Spinal cord (tissue), 9 donors: ENCODE measurements at regions not wholly inside any gene's neighbourhood (a gene's known extent, or its start where the extent isn't known, plus 50 kb on each side); places are given as distances from the start of the nearest gene placed in this dataset.

Experiments
- DNase-seq, 6 donors: peaks; one replicate each; pipeline versions ENCODE4 v3.0.0 to v3.0.0-alpha.2; 2013 to 2015; ENCODE audit warnings: low spot score in 6 of 6, low read depth in 4 of 6
- H3K27ac ChIP-seq: one replicate; pipeline ENCODE4 v1.5.1; 2013; ENCODE audit warnings: low read depth, low read length, control low read depth
- H3K27me3 ChIP-seq: one replicate; pipeline ENCODE4 v1.6.1; 2013; ENCODE audit warnings: low read length; ENCODE audit not compliant: control insufficient read depth, insufficient read depth
- H3K36me3 ChIP-seq: one replicate; pipeline ENCODE4 v1.6.1; 2013; ENCODE audit warnings: low read length; ENCODE audit not compliant: control insufficient read depth, insufficient read depth
- H3K4me1 ChIP-seq: one replicate; pipeline ENCODE4 v1.6.1; 2013; ENCODE audit warnings: low read length; ENCODE audit not compliant: control insufficient read depth, insufficient read depth
- H3K4me3 ChIP-seq: one replicate; pipeline ENCODE4 v1.5.1; 2013; ENCODE audit warnings: low read depth, low read length, control low read depth
- H3K9me3 ChIP-seq: one replicate; pipeline ENCODE4 v1.6.1; 2013; ENCODE audit warnings: low read length; ENCODE audit not compliant: control insufficient read depth, insufficient read depth
- WGBS: methylation state at CpG from one replicate; pipeline ENCODE4 v1.1.5; 2013; ENCODE audit warnings: missing lambda C conversion rate; ENCODE audit not compliant: insufficient coverage; 5-methylcytosine and 5-hydroxymethylcytosine counted together
- donor health status: healthy.

- peak in 1 of 6 donors; percentile 47 for DNase-seq
- peaks cover 29% of the 10 kb centered on the region for H3K27me3 ChIP-seq
- 27% methylated on average over 2 of the region's 2 CpGs for WGBS
- no peaks in the 10 kb centered on the region for H3K9me3 ChIP-seq
- H3K27ac ChIP-seq, result no peak overlapping the region
- no peaks in the 10 kb centered on the region for H3K36me3 ChIP-seq
- H3K4me1 ChIP-seq, result peaks cover 11% of the 10 kb centered on the region
- no peak overlapping the region for H3K4me3 ChIP-seq
Measured at GRCh38 chr10:129398711-129399141, 68.3 kb upstream of the MGMT start.

- no peak overlapping the region for H3K4me3 ChIP-seq
- DNase-seq, result no peak
- WGBS, result 63% methylated on average over 5 of the region's 5 CpGs
- no peak overlapping the region for H3K27ac ChIP-seq
- peaks cover 4% of the 10 kb centered on the region for H3K4me1 ChIP-seq
- no peaks in the 10 kb centered on the region for H3K9me3 ChIP-seq
- H3K27me3 ChIP-seq, result peaks cover 16% of the 10 kb centered on the region
- H3K36me3 ChIP-seq, result no peaks in the 10 kb centered on the region
Measured at GRCh38 chr10:129400426-129400825, 66.6 kb upstream of the MGMT start.

GRCh38 chr10:129402459-129402858 lies 64.6 kb upstream of the MGMT start:
- Histone ChIP-seq H3K27ac (no peak overlapping the region), H3K27me3 (peaks cover 3% of the 10 kb centered on the region), H3K9me3 (no peaks in the 10 kb centered on the region), H3K4me1 (no peaks in the 10 kb centered on the region), H3K36me3 (no peaks in the 10 kb centered on the region), H3K4me3 (no peak overlapping the region)
- peak in 1 of 6 donors; percentile 40 for DNase-seq
- WGBS, result 88% methylated on average over 13 of the region's 16 CpGs

- 97% methylated on average over 9 of the region's 13 CpGs for WGBS
- no peaks in the 10 kb centered on the region for H3K36me3 ChIP-seq
- no peaks in the 10 kb centered on the region for H3K4me1 ChIP-seq
- H3K9me3 ChIP-seq, result no peaks in the 10 kb centered on the region
- H3K4me3 ChIP-seq, result no peak overlapping the region
- no peak for DNase-seq
- H3K27me3 ChIP-seq, result no peaks in the 10 kb centered on the region
- H3K27ac ChIP-seq, result no peak overlapping the region
Measured at GRCh38 chr10:129404091-129404490, 63.0 kb upstream of the MGMT start.

GRCh38 chr10:129405389-129405788 lies 61.7 kb upstream of the MGMT start:
- no peaks in the 10 kb centered on the region for H3K27me3 ChIP-seq
- no peak overlapping the region for H3K4me3 ChIP-seq
- H3K9me3 ChIP-seq, result no peaks in the 10 kb centered on the region
- H3K36me3 ChIP-seq, result no peaks in the 10 kb centered on the region
- 90% methylated on average over 3 of the region's 3 CpGs for WGBS
- no peaks in the 10 kb centered on the region for H3K4me1 ChIP-seq
- H3K27ac ChIP-seq, result no peak overlapping the region
- DNase-seq, result no peak

- 80% methylated on average over 16 of the region's 20 CpGs for WGBS
- Histone ChIP-seq H3K9me3 (no peaks in the 10 kb centered on the region), H3K27ac (no peak overlapping the region), H3K4me3 (no peak overlapping the region), H3K4me1 (no peaks in the 10 kb centered on the region), H3K36me3 (no peaks in the 10 kb centered on the region), H3K27me3 (peaks cover 2% of the 10 kb centered on the region)
- DNase-seq, result peak in 1 of 6 donors; percentile 27
Measured at GRCh38 chr10:129410688-129411392, 56.2 kb upstream of the MGMT start.

- Histone ChIP-seq H3K4me1 (no peaks in the 10 kb centered on the region), H3K4me3 (no peak overlapping the region), H3K9me3 (no peaks in the 10 kb centered on the region), H3K27me3 (peaks cover 2% of the 10 kb centered on the region), H3K27ac (no peak overlapping the region), H3K36me3 (no peaks in the 10 kb centered on the region)
- DNase-seq, result no peak
- WGBS, result 100% methylated on average over 2 of the region's 8 CpGs
Measured at GRCh38 chr10:129411393-129411705, 55.7 kb upstream of the MGMT start.

- WGBS, result 66% methylated on average over 6 of the region's 7 CpGs
- no peak for DNase-seq
- peaks cover 2% of the 10 kb centered on the region for H3K27me3 ChIP-seq
- H3K4me1 ChIP-seq, result no peaks in the 10 kb centered on the region
- H3K4me3 ChIP-seq, result no peak overlapping the region
- no peaks in the 10 kb centered on the region for H3K9me3 ChIP-seq
- H3K36me3 ChIP-seq, result no peaks in the 10 kb centered on the region
- no peak overlapping the region for H3K27ac ChIP-seq
Measured at GRCh38 chr10:129411772-129412171, 55.3 kb upstream of the MGMT start.

- 83% methylated on average over 5 of the region's 6 CpGs for WGBS
- Histone ChIP-seq H3K4me1 (no peaks in the 10 kb centered on the region), H3K9me3 (no peaks in the 10 kb centered on the region), H3K27ac (no peak overlapping the region), H3K36me3 (no peaks in the 10 kb centered on the region), H3K27me3 (peaks cover 2% of the 10 kb centered on the region), H3K4me3 (no peak overlapping the region)
- peak in 1 of 6 donors; percentile 37 for DNase-seq
Measured at GRCh38 chr10:129413024-129413423, 54.0 kb upstream of the MGMT start.
